GM23248 (cell line): ENCODE measurements at regions not wholly inside any gene's neighbourhood (a gene's known extent, or its start where the extent isn't known, plus 50 kb on each side); places are given as distances from the start of the nearest gene placed in this dataset.

Experiments used
- EZH2 ChIP-seq: fragments of 200-600 bp; sonication (generic); IDR thresholded peaks from 2 replicates; pipeline ENCODE4 v1.6.1; 2018; ENCODE audit warnings: antibody characterized with exemption, mild to moderate bottlenecking; ENCODE audit not compliant: insufficient read depth, poor library complexity, severe bottlenecking
- EZH2phosphoT487 ChIP-seq: fragments of 200-600 bp; sonication (generic); IDR thresholded peaks from 2 replicates; pipeline ENCODE4 v1.6.1; 2018; ENCODE audit warnings: antibody characterized with exemption, moderate library complexity, mild to moderate bottlenecking, low read depth; ENCODE audit not compliant: insufficient read depth

- no peak for TF ChIP-seq EZH2
- no peak for TF ChIP-seq EZH2phosphoT487
These were observed 270.1 kb upstream of the ARSJ start for GRCh38 chr4:114249561-114249960.
